Panc1 (cell line): ENCODE measurements at regions not wholly inside any gene's neighbourhood (a gene's known extent, or its start where the extent isn't known, plus 50 kb on each side); places are given as distances from the start of the nearest gene placed in this dataset.
"Not testable (repeated sequence)": the region's sequence is repeated elsewhere in the genome, so short reads cannot be mapped to it uniquely, and the experiment has no call there.

Experiments used
- ATAC-seq: fragments of 200-7000 bp; cut with Tn5 transposase; 2 replicates; pipeline ENCODE4 v1.9.1; 2020; ENCODE audit warnings: mild to moderate bottlenecking, moderate library complexity
- BruUV-seq: library from RNA; stranded (reverse); fragments of 400-500 nt; replicated peaks from 2 replicates; lab custom pipeline; 2021; lab: Mats Ljungman, UMichigan
- CTCF ChIA-PET: fragments of 300-600 bp; sonication (Branson Sonifier 250); formaldehyde crosslinking; loops from one replicate; lab custom pipeline; 2022; ENCODE audit warnings: antibody characterized with exemption; lab: Charles Lee
- POLR2A ChIA-PET: fragments of 300-600 bp; sonication (Branson Sonifier 250); formaldehyde crosslinking; loops from one replicate; lab custom pipeline; 2022; ENCODE audit warnings: antibody characterized with exemption; lab: Charles Lee
- DNase-seq: peaks from one replicate; pipeline ENCODE4 v3.0.0-alpha.2; 2010; ENCODE audit warnings: low read depth, low spot score
- H3K27ac ChIP-seq: 2 replicates; pipeline ENCODE4 v1.5.1; 2011; ENCODE audit warnings: mild to moderate bottlenecking, low read length, inconsistent platforms
- H3K27me3 ChIP-seq: fragments of 200-500 bp; sonication (Bioruptor generic); 2 replicates; pipeline ENCODE4 v1.6.0; 2014; ENCODE audit warnings: low read length, inconsistent platforms; ENCODE audit not compliant: control insufficient read depth, insufficient read depth
- H3K36me3 ChIP-seq: fragments of 200-500 bp; sonication (Bioruptor generic); 2 replicates; pipeline ENCODE4 v1.5.1; 2014; ENCODE audit warnings: inconsistent platforms, mild to moderate bottlenecking, low read length, moderate library complexity; ENCODE audit not compliant: control insufficient read depth, insufficient read depth
- H3K4me1 ChIP-seq: 2 replicates; pipeline ENCODE4 v1.5.1; 2011; ENCODE audit warnings: inconsistent platforms, mild to moderate bottlenecking, low read length, moderate library complexity; ENCODE audit not compliant: control insufficient read depth, insufficient read depth
- H3K4me3 ChIP-seq, 2 experiments: 2 replicates each; pipeline ENCODE4 v1.5.1; 2011 to 2012; ENCODE audit warnings: low read depth in 2 of 2, low read length in 2 of 2, mild to moderate bottlenecking in 2 of 2, inconsistent platforms in 1 of 2, moderate library complexity in 1 of 2
- H3K9me3 ChIP-seq: fragments of 200-500 bp; sonication (Bioruptor generic); 2 replicates; pipeline ENCODE4 v1.5.1; 2014; ENCODE audit warnings: low read depth, mild to moderate bottlenecking, inconsistent platforms, low read length, moderate library complexity; ENCODE audit not compliant: control insufficient read depth, insufficient read depth
- CTCF ChIP-seq: fragments of 450-650 bp; IDR thresholded peaks from 2 replicates; pipeline ENCODE4 v1.5.1; 2017; ENCODE audit warnings: mild to moderate bottlenecking
- POLR2AphosphoS5 ChIP-seq: IDR thresholded peaks from 2 replicates; pipeline ENCODE4 v1.6.1; 2012; ENCODE audit warnings: mild to moderate bottlenecking, low read depth, low read length, moderate library complexity
- SIN3A ChIP-seq: IDR thresholded peaks from 2 replicates; pipeline ENCODE4 v1.6.1; 2012; ENCODE audit warnings: low read depth, mild to moderate bottlenecking, low read length, moderate library complexity, borderline replicate concordance; ENCODE audit not compliant: insufficient read depth
- TCF7L2 ChIP-seq: IDR thresholded peaks from 2 replicates; pipeline ENCODE4 v1.6.1; 2011; ENCODE audit warnings: mild to moderate bottlenecking, low read depth, low read length, inconsistent platforms
- in situ Hi-C: cut with HindIII; loops from 2 replicates; pipeline ENCODE4 v1.10.0; 2016; ENCODE audit warnings: low sequenced_read_pairs, low pct_unique_long_range_greater_than_20kb
- intact Hi-C: fragments of 100-400 bp; cut with micrococcal nuclease; formaldehyde crosslinking; loops from one replicate; pipeline ENCODE4 v1.10.0; 2022; ENCODE audit not compliant: unreplicated experiment
- TF ChIP-seq, protein P1 (sequence below), 2 experiments: IDR thresholded peaks; 2 replicates each; pipeline ENCODE4 v1.6.1; 2011 to 2012; ENCODE audit warnings: low read depth in 2 of 2, control low read depth in 1 of 2, low read length in 1 of 2, mild to moderate bottlenecking in 1 of 2, moderate library complexity in 1 of 2; ENCODE audit not compliant: insufficient read depth in 1 of 2

GRCh38 chr9:38486837-38487236, 62.6 kb upstream of the IGFBPL1 start:
- Histone ChIP-seq H3K36me3 (no peaks in the 10 kb centered on the region), H3K4me3 (no peak overlapping the region), H3K27ac (no peak overlapping the region), H3K4me1 (no peaks in the 10 kb centered on the region), H3K27me3 (no peaks in the 10 kb centered on the region), H3K9me3 (no peaks in the 10 kb centered on the region)
- ChIA-PET POLR2A (no interaction called here), CTCF (no interaction called here)
- intact Hi-C loops: no loop called here
- no TSS peak for BruUV-seq
- in situ Hi-C loops: no loop called here
- ATAC-seq: no peak
- TF ChIP-seq SIN3A: no peak
- TF ChIP-seq, protein P1, sequence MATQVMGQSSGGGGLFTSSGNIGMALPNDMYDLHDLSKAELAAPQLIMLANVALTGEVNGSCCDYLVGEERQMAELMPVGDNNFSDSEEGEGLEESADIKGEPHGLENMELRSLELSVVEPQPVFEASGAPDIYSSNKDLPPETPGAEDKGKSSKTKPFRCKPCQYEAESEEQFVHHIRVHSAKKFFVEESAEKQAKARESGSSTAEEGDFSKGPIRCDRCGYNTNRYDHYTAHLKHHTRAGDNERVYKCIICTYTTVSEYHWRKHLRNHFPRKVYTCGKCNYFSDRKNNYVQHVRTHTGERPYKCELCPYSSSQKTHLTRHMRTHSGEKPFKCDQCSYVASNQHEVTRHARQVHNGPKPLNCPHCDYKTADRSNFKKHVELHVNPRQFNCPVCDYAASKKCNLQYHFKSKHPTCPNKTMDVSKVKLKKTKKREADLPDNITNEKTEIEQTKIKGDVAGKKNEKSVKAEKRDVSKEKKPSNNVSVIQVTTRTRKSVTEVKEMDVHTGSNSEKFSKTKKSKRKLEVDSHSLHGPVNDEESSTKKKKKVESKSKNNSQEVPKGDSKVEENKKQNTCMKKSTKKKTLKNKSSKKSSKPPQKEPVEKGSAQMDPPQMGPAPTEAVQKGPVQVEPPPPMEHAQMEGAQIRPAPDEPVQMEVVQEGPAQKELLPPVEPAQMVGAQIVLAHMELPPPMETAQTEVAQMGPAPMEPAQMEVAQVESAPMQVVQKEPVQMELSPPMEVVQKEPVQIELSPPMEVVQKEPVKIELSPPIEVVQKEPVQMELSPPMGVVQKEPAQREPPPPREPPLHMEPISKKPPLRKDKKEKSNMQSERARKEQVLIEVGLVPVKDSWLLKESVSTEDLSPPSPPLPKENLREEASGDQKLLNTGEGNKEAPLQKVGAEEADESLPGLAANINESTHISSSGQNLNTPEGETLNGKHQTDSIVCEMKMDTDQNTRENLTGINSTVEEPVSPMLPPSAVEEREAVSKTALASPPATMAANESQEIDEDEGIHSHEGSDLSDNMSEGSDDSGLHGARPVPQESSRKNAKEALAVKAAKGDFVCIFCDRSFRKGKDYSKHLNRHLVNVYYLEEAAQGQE (IDR thresholded peaks at IDR 0.05; ENCODE audit: insufficient read depth in 1 of 2, low read depth in 2 of 2, low read length in 1 of 2): no peak
- TF ChIP-seq CTCF: no peak
- no peak for TF ChIP-seq TCF7L2
- DNase-seq: no peak

DNA sequence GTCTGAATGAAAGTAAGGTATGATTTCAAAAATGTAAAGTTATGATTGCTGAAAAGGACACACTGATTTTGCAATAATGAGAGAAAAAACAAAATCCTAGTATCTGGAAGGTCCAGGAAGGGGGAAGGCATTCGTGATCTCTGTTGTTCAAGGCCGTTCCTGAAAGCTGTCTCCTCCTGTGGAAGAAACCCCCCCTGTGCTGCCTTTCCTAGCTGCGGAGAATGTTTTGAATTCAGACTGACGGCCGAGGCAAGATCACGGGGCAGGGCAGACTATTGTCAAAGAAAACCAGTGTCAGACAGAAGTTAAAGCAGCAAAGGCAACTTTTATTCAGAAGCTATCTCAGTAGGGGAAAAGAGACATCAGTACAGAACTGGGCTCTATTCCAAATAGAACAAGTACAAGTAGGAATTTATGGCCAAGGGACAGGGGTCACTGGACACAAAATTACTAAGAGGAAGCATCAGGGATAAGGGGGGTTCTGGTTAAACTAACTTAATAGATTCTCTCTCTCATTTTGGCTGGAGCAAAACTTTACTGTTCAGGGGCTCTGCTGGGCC, 61.9 kb upstream of the IGFBPL1 start:
- ChIA-PET CTCF (no interaction called here), POLR2A (no interaction called here)
- TF ChIP-seq, protein P1 (IDR thresholded peaks at IDR 0.05; ENCODE audit: insufficient read depth in 1 of 2, low read depth in 2 of 2, low read length in 1 of 2): no peak
- no peak for TF ChIP-seq POLR2AphosphoS5
- no peak for TF ChIP-seq TCF7L2
- no peak for TF ChIP-seq SIN3A
- no peak for TF ChIP-seq CTCF
- in situ Hi-C loops (no loop called here), intact Hi-C loops (no loop called here)
- H3K4me3 ChIP-seq: no peak overlapping the region
- no peaks in the 10 kb centered on the region for H3K4me1 ChIP-seq
- no peak overlapping the region for H3K27ac ChIP-seq
- no TSS peak for BruUV-seq
- no peaks in the 10 kb centered on the region for H3K9me3 ChIP-seq
- DNase-seq: no peak
- H3K36me3 ChIP-seq: no peaks in the 10 kb centered on the region
- H3K27me3 ChIP-seq: no peaks in the 10 kb centered on the region
- no peak for ATAC-seq

- H3K4me3 ChIP-seq, H3K4me1 ChIP-seq, CTCF ChIA-PET, H3K27me3 ChIP-seq, DNase-seq, in situ Hi-C loops, ATAC-seq, POLR2A ChIA-PET, BruUV-seq, H3K27ac ChIP-seq, H3K36me3 ChIP-seq, intact Hi-C loops, H3K9me3 ChIP-seq: not testable (repeated sequence)
Observed at GRCh38 chr9:38484076-38484665, 59.9 kb upstream of the IGFBPL1 start.
